ENCODE measurements at regions not wholly inside any gene's neighbourhood (a gene's known extent, or its start where the extent isn't known, plus 50 kb on each side); places are given as distances from the start of the nearest gene placed in this dataset.

DNA sequence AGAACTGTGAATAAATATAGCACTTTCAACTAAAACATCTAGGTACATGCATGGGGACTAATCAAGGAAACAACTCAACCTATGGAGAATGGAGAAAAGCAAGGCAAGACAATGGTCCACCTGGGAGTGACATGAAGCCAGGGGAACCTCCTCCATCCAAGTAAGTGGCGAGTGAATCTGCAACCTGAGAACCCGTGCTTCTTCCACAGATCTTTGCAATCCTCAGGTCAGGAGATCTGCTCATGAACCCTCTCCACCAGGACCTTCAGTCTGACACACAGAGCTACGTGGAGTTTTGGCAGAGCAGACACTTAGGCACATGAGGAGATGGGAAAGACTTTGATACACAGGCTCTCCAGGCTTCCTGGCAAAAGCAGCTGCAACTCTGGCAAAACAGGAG, 58.8 kb upstream of the KHDRBS2 start:
- TF ChIP-seq POLR2A (IDR thresholded peaks at IDR 0.05): no peak
- TF ChIP-seq, protein P1, sequence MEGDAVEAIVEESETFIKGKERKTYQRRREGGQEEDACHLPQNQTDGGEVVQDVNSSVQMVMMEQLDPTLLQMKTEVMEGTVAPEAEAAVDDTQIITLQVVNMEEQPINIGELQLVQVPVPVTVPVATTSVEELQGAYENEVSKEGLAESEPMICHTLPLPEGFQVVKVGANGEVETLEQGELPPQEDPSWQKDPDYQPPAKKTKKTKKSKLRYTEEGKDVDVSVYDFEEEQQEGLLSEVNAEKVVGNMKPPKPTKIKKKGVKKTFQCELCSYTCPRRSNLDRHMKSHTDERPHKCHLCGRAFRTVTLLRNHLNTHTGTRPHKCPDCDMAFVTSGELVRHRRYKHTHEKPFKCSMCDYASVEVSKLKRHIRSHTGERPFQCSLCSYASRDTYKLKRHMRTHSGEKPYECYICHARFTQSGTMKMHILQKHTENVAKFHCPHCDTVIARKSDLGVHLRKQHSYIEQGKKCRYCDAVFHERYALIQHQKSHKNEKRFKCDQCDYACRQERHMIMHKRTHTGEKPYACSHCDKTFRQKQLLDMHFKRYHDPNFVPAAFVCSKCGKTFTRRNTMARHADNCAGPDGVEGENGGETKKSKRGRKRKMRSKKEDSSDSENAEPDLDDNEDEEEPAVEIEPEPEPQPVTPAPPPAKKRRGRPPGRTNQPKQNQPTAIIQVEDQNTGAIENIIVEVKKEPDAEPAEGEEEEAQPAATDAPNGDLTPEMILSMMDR (IDR thresholded peaks at IDR 0.05): no peak

Data from Peyer's patch (tissue), 4 donors.